ENCODE measurements at regions not wholly inside any gene's neighbourhood (a gene's known extent, or its start where the extent isn't known, plus 50 kb on each side); places are given as distances from the start of the nearest gene placed in this dataset.

GRCh38 chr5:159713254-159713653, 203.0 kb upstream of the ADRA1B start:
- DNase-seq, result no peak

GRCh38 chr5:159713773-159714172, 202.5 kb upstream of the ADRA1B start:
- no peak for DNase-seq

DNA sequence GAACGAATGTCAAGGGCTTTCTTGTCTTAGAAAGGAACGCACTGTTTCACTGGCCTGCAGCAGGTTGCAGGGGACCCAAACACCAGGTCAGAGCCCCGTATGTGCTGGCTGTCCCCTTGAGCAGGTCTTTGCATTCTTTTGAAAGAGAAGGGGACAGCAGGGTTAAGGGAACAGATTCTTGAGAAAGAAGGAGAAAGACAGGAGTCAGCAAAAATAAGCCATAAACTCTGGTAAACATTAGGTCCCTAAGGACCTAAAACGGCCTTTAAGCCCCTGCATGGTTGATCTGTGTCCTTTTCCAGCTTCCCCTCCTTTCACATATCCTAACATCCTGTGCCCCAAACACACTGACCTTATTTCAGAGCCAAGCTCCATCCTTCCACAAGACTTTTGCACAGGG, 190.8 kb upstream of the ADRA1B start:
- DNase-seq, result no peak

- no peak for DNase-seq
Measured at GRCh38 chr5:159727167-159727566, 189.1 kb upstream of the ADRA1B start.

DNA sequence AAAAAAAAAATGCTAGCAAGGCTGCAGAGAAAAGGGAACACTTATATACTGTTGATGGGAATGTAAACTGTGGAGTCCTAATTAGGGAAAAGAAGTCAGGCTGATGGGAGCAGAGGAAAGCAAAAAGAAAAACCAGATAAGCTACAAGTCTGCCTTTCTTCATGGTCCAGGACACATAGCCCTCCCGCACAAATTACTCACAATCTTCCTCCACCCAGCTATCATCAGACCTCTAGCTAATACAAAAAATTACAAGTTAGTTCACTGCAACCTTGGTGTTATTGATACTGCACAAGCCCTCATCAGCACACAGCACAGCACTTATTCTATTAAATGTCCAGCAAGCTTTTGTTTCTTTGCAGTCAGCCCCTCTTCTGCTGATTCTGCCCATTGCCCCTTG, 186.0 kb upstream of the ADRA1B start:
- DNase-seq, result no peak

GRCh38 chr5:159732220-159732619, 184.1 kb upstream of the ADRA1B start:
- no peak for DNase-seq

GRCh38 chr5:159734366-159734765, 181.9 kb upstream of the ADRA1B start:
- DNase-seq, result no peak

- DNase-seq, result no peak
Measured at GRCh38 chr5:159735036-159735435, 181.2 kb upstream of the ADRA1B start.

DNA sequence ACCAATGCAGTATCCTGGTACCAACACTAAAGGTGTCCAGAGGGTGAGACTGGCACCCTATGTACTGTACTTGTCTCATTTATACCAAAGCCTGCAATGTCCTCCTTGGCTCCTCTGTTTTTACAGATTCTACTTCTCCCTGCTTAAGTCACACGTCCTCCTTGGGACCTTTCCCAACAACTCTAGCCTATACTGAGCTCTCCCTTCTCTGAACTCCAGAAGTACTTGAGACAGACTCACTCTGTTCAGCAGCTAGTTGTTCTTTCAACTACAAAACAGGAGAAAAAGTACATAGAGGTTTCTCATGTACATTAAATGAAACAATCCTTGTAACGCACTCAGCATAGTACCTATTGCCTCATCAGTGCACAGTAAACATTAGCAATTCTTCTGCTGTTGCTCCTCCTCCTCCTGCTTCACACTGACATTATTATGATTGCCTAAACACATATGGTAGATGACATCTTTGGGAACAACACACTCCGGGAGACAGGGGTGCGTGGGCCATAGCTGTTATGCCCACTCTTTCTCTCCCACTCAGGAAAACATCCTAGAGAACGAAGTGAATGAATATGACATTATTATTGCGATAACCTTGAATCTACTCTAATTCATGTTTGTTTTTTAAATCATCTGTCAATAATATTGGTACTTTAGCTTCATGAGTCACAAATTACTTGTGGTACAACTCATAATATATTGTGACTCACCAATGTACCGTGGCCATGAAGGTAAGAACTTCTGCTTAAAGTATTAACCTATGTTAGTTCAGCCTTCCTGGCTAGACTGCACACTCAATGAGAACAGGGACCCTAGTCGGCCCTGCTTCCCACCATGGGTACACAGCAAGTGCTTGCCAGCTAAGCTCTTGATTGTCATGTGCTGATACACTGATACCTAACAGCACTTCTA, 180.3 kb upstream of the ADRA1B start:
- no peak for DNase-seq

DNA sequence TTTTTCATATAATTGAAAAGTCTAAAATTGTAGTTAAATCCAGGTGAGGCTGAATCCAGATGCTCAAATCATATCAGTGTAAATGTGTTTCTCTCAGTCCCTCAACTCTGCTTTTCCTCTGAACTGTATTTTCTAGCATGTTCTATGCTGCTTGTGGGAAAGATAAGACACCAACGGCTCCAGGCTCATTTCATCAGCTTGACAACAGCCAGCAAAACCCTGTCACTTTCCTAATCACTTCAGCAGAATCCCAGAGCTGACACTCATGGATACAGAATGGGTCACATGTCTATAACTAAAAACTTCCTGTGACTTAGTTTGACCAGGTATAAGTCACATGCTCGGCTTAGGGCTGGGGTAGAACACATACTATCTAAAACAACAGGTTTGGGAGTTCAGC, 179.4 kb upstream of the ADRA1B start:
- no peak for DNase-seq

- DNase-seq, result no peak
Measured at GRCh38 chr5:159737263-159737662, 179.0 kb upstream of the ADRA1B start.

GRCh38 chr5:159741829-159742322, 174.4 kb upstream of the ADRA1B start:
- no peak for DNase-seq

- no peak for DNase-seq
Measured at GRCh38 chr5:159743234-159743633, 173.0 kb upstream of the ADRA1B start.

- DNase-seq, result no peak
Measured at GRCh38 chr5:159746707-159747106, 169.6 kb upstream of the ADRA1B start.

DNA sequence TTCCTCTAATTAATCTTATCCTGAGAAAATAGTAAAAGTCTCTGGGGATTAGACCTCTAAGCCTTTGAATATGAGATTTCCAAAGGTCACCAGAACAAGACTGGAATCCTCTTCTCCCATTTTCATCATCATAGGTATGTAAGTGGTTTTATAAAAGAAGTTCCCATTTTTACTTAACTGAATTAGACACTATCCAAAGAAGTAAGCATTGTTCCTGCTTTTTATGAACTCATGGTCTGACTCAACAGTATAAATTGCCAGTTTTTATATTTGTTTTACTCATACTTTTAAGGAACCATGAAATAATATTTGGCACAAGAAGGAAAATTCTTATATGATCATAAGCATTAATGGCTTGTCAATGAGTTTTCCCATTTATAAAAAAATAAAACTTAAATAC, 167.1 kb upstream of the ADRA1B start:
- DNase-seq, result no peak

DNA sequence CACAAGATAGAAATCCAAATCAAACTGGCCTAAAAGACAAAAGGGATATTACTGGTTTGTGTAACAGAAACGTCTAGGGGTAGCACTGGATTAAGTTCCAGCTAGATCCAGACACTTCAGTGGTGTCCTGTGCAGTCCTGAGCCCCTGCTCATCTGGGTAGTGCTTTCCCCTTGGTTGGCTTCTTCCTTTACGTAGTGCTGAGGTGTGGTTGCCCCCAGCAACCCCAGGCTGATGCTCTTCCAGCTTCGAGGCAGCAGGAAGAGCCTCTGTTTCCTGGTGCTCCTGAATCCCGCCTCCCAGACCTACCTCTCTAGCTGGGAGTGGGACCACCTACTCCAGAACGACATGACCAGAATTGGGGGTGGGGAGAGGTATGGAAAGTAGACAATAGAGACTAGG, 166.1 kb upstream of the ADRA1B start:
- no peak for DNase-seq

GRCh38 chr5:159751459-159751858, 164.8 kb upstream of the ADRA1B start:
- DNase-seq, result no peak

DNA sequence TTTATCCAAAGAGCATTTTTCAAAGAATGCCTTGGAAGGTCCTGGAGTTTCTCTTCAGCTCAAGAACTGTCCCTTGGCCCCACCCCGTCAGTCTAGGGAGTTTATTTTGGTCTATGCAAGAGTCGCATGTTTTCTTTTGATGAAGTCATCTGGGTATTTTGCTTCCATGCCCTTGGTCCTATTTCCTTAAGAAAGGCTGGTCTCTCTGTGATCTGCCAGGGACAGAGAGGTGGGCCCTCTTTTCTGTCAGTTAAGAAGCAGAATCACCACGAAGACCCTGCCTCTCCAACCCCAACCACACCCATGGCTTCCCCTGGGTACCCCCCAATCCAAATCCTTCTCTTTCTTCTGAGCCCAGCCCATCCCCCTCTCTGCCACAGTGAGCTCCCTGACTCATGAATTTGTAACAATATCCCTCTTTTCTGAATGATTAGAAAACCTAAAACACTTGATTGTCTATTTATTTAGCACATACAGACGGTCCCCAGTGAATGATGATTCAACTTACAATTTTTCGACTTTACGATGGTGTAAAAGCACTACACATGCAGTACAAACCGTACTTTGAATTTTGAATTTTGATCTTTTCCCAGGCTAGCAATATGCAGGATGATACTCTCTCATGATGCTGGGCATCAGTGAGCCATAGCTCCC, 163.5 kb upstream of the ADRA1B start:
- DNase-seq, result no peak

- no peak for DNase-seq
Measured at GRCh38 chr5:159758189-159758588, 158.1 kb upstream of the ADRA1B start.

DNA sequence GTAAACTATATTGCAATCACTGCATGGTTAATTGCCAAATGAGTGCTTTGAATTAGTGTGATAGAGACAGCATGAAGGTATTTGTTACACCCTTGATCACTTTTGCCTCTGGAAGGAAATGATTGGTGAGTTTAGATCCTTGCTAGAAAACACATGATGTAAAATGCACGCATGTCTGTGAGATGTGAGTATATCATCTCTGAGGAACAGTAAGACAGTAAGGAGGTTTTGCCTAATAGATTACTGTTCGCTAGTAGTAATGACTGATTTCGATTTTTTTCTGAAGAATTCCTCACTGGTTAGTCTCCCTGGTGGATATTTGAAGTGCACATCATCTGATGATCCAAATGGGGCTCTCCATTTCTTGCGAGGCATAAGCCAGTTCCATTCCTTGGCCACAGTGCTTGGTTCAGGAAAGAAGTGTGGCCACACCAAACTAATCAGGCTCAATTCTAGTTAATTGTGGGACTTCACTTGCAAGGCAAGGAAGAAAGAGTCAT, 156.4 kb upstream of the ADRA1B start:
- no peak for DNase-seq

GRCh38 chr5:159762921-159763320, 153.4 kb upstream of the ADRA1B start:
- DNase-seq, result no peak

DNA sequence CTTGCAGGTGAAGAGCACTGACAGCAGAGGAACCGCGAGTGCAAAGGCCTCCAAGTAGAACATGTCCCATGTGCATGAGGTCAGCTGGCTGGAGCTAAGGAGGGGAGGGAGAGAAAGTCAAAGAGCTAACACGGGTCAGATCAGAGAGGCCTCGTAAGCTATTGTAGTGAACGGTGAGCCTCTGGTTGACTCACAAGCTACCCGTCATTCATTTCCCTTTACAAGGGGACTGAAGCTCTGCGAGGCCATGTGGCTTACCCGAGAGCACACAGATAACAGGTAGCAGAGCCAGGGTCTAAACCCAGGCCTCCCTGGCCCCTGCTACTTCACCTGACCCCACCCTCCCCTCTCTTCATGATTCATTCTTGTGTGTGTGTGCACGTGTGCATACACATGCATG, 152.7 kb upstream of the ADRA1B start:
- DNase-seq, result no peak

DNA sequence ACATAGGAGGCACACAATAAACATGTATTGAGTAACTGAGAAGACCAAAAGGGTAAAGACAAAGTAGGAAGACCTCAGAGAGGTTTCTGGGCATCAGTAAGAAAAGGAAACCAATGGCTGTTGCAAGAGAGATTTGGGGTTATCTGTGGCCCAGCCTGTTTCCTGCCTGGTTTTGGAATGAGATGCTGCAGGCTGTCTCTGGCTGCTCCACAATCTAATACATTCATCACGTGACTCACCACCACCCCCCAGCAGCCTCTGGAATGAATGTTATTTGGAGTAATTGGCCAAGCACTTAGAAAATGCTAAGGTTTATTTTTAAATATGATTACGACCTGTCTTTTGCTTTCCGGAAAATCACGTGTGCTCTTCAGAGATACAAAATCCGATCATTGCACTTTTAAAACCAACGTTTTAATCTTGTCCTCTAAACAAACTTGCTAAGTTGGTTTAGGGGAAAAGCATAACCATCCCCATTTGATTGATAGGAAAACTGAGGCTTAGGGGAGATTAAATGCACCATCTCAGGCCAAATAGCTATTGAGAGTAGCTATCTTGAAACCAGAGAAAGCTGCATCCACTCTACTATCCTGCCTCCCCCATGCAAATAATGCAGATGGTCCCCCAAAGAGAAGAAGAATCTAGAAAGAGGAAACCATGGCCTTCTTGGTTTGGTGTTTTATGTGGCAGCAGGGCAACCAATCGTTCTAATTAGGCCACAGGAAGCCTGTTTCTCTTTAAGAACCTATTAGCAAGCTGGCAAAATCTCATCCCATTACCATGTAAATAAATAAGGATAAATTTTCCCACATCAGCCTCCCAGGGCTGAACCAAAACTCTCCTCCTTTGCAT, 151.8 kb upstream of the ADRA1B start:
- DNase-seq, result peak; percentile 45

All from activated CD4-positive, alpha-beta T cell treated with anti-CD3 and anti-CD28 coated beads, Interleukin-2, amount 50 U/mL, for 16 hours (primary cell).